GM19043 (cell line): ENCODE measurements at regions not wholly inside any gene's neighbourhood (a gene's known extent, or its start where the extent isn't known, plus 50 kb on each side); places are given as distances from the start of the nearest gene placed in this dataset.

Source experiments
- ATAC-seq: cut with Tn5 transposase; IDR thresholded peaks from one replicate; pipeline ENCODE4 v1.9.1; 2021; ENCODE audit warnings: low read depth; ENCODE audit not compliant: unreplicated experiment

DNA sequence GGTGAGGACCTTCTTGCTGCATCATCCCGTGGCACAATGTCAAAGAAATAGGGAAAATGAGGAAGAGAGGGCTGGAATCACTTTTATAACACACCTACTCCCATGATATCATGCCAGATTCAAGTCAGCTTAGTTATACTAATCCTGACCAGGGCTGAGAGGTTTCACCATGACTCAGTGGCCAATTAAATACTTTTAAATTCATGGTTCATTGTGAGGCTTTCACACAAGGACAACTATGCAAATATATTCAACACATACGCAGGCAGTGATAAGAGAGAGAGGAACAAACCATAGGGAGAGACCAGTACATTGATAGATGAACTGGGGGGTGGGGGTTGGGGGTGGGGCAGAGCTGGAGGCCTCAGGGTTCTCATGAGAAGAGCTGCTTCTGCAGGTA lies 313.1 kb downstream of the LRFN2 start:
- ATAC-seq: no peak

DNA sequence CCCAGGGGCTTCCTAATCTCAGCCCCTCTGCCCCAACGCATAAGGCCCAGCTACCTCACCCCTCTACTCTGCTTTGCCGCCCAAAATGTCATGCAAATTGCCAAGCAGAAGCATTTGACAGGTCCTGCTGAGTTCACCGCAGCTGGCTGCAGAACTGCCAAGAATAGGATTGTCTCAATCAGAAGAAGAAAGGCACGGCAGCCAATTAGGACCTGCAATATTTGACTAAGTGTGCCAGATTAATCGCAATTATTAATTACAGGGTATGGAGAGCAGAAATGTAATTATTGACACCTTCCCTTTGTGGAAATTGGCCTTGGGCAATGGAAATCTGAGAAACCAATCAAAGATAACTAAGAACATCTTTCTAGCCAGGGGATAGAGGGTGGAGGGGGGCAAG lies 318.6 kb downstream of the LRFN2 start:
- ATAC-seq: no peak

DNA sequence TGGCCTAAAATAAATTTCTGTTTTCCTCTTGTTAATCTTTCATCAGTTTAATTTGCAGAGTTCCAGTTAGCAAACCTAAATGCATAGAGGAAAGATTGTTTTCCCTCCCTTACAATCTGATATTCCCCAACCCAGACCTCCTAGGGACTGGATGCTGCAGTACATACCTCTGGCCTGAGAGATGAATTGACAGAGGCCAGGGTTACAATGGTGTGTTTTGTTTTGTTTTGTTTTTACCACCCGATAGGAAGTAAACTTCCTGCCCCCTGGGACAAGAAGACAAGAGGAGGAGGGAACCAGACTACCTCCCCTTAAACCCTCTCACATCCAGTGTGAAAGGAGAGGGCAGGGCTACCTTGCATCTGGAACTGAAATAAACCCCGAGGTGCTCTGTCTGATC lies 319.0 kb downstream of the LRFN2 start:
- ATAC-seq: no peak

DNA sequence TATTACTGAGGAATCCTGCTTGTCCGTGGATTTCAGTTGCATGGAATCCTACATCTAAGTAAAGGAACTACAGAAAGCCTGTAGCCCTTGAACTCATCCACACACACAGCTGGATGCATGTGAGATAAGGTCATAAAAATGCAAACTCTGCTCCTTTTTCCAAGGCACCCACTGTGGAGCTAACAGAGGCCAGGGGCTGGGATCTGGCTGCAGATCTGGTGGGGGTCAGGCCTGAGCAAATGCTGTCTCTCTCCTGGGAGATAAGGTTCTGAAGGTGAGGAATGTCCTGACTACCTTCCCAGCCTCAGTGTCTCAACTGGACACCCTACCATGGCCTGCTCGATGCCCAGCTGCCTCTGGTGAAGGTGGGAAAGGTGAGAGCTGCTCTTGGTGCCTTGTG lies 321.5 kb downstream of the LRFN2 start:
- no peak for ATAC-seq

DNA sequence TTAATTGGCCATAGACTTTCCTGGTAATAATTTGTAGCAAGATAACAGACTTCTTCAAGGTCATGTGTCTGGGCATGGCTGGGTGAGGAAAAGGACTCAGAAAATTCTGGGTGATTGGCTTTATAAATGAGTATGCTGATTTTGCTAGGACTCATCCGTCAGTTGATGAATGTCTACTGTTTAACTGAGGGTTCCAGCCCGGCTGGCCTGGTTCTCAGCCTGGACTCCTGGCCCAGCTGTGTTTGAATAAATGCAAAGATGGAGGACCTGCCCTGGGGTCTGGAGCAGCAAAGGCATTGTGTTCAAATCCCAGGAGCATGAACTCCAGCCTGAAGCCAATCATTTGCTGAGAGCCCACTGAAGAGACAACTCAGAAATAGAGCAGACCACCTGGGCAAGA lies 323.2 kb downstream of the LRFN2 start:
- ATAC-seq: no peak

DNA sequence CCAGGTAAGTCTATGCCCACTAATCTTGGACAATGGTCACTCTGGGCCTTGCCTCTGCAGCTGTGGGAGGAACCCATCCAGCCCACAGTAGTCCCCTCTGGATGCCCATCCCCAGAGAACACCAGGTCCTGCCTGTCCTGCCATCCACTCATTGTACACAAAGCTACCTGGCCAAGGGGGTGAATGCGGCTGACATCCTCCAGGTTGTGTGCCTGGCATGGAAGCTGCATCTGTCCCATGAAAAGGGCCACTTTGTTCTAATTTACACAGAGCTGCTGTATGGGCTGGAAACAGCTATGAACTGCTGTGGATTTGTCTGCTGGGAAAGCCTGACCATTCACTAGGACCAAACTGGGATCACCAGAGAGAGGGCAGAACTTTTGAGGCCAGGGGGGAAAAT lies 324.8 kb downstream of the LRFN2 start:
- no peak for ATAC-seq

DNA sequence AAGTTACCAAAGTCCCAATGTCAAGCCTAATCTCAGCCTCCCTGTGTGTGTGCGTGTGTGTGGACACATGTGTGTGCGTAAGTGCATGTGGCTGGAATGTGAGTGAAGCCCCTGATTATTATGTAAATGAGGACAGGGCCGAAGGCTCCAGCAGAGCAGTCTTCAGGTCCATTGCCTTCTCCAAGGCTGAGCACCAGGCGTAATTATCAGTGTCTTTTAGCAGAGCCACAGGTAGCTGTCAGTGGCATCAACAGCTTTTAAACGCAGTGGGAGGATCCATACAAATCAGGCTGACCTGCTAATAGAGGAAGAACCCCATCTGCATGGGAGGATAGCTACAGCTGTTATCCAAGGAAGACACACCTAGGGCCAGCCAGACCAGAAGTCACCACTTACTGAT lies 324.3 kb upstream of the MOCS1 start:
- no peak for ATAC-seq

DNA sequence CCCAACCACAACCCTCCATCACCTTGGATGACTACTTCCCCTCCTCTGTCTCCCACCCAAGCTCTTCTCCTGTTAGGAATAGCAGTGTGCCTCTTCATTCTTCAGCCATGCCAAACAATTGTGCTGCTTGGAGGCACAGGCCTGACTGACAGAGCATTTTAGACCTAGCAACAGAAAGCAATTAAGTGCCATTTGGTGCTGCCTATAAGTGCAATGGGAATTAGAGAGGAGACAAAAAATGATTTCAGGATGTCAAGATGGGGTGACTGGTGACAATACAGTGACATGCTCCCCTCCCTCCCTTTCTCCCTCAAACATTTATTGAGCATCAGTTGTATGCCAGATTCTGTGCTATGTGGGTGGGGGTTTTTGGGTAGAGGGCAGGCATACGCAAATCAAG lies 322.6 kb upstream of the MOCS1 start:
- no peak for ATAC-seq

DNA sequence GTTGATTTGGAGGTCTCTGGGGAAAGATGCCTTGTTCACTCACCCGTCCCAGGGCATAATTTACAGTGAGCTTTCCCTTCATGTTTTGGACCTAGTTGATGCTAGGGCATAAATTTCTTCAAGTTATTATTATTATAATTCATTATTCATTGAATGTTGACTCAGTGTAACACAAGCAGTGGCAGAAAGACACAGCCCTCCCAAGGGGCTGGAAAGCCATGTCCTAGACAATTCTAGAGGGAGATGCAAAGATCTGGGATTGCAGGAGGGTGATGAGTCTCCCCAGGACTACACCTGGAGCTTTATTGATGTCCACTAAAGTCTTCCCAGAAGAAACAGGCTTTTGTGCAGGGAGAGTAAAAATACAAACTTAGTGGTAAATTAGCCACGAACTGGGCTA lies 322.0 kb upstream of the MOCS1 start:
- no peak for ATAC-seq

DNA sequence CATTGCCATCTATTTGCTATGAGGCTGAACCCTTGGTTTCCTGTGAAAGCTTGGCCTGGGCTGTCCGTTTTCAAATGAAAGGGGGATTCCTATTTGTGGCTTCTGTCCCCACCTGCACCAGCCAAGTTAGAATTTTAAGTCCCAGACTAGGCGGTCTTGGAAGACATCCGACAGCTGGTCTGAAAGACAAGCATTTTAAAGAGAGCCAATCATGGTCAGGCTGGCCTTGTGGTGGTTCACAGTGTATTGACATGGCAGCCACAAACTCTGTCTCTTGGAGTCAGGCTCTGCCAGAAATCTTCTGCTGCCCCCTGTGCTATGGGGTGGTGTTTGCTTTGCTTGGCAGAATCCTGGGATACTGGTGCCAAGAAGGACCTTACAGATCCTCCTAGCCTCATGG lies 319.2 kb upstream of the MOCS1 start:
- ATAC-seq: no peak

DNA sequence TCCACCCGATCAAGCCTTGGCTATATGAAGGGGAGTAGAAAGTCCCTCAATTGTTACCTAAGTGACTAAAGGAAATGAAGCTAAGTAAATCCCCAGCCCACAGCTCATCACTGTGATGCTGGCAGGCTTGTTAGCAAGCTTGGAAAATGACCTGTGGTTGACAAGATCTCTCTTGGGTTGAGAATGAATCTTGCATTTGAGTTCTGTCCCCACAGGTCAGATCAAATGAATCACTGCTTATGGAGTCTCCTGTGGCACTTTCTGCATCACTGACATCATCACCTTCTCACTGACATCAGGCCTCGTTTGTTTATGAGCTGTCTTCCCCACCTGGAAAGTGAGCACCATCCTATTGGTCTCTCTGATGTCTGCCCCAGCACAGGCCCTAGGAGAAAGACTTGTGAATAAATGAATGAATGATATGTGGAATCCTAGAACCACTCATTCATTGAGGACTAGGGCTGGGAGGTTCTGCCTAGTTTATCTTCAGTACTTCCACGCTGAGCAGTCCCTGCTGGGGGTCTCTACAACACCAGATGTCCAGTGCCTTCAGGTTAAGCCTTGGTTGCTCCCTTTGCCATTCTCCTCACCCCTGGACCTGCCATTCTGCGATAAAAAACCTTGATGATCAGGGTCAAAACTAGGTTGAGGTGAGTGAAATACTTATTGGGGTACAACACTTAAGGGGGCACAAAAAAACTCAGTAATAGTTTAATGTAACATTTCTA lies 318.4 kb upstream of the MOCS1 start:
- ATAC-seq: no peak

DNA sequence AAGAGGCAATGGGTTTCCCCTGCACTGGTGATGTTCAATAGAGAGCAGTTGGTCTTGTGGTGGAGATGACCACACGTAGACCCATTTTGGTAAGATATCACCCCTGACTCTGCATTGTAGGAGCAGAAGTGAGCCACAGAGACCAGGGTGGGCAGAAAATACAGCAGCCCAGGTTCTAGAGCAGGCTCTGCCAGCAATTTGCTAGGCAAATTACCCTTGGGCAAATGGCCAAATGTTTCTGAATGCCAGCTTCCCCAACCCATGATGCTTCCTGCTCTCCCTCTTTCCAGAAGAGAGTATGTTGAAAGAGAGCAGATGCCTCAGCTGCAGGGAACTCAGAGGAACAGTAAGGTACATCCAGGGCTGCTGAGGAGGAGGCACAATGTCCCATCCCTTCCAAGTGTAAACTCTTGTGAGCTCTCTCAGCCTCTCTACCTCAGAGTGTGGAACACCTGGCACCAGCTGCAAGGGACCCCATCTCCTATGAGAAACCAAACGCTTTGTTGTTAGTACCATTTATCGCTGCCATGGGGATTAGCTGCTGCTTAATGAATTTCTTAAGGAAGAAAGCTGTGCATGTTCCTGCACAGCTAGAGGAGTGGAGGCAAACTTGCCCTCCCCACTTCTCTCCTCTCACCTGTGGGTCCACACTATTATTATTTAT lies 317.5 kb upstream of the MOCS1 start:
- no peak for ATAC-seq

DNA sequence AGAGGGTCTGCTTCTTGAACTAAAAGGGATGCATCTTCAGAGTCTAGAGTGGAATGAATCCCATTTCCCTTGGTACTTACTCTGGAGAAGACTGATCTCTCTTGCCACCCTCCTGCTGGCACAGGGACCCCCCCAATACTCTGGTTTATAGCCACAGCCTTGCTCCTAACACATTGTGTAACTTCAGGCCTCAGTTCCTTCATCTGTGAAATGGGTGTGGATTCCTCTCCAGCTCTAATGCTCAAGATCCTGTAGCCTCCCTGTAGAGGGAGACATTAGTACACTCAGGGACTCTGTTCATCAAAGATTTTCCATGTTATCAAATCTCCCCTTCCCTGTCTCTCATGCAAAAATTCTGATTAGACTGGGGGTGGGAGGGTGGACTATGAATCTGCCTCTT lies 315.7 kb upstream of the MOCS1 start:
- no peak for ATAC-seq

DNA sequence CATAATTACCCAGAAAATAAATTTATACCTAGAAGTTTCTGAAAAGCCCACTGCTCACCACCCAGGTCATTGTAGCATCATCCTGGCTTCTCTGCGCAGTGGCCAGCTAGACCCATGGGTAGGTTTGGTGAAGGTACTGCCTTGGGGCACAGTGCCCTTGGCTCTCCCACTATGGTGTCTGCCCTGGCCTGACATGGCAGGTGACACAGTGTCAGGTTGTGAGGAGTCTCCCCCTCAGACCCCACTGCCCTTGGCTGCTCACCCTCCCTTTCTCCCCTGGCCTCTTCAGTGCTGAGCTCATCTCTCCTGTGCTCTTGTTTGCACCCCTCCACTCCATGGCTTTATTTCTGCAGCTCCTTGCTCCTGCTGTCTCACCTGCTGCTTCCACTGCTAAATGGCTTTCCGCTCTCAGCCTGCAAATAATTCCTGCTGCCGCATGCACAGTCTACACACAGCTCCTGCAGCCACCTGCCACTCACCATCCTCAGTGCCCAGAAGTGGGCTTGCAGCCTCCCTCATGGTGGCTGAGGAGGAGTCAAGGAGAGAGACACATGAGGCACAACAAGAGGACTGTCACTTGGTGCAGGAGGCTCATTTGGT lies 313.4 kb upstream of the MOCS1 start:
- no peak for ATAC-seq

DNA sequence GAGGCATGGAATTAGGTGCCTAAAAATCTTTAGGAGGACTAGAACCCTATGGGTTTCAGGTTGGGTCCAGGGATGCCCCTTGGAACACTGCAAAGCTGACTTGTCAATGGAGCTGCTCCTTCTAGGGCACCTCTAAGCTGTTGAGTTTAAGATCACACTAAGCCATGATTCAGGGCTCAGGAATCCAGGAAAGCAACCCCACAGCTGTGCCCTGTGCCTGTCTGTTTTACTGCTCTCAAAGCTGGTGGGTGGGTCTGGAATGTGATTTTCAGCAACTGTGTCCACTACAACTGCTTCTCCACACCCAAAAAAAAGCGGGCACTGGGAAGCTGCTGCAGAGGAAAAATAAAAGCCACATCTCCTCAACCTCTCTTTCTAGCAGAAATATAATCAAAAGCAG lies 310.4 kb upstream of the MOCS1 start:
- no peak for ATAC-seq

DNA sequence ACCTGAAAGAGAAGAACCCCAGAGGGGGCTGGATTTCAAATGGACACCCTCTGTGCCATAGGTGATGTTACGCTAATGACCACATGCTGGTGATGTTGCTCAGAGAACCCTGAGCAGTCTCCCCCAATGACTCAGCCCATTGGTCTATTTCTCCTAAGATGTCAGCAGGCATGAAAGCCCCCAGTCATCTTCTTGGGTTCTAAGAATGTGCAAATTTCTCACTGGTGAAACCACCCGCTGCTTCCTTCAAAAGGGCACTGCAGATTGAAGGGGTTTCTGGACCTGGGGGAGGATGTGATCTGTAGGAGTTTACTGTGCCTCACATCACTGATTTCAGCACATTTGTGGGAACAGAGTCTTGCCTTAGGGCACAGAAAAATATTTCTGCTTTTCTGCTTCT lies 298.4 kb upstream of the MOCS1 start:
- no peak for ATAC-seq

DNA sequence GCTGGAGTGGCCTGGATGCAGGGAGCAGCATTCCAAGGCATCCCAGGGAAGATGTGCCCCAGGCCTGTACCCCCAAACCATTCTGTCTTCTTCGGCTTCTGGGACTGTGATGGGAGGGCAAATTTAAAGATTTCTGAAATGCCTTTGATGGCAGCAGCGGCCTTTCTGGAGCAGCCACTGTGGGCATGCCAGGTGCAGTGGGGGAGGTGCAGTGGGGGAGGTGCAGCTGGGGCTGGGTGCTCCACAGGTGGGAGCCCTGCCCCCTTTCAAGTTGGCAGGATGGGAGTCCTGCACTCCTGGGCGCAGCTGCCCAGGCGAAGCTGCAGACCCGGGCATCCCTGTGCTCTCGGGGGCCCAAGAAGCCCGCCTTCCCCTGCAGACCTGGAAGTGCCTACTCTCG lies 293.5 kb upstream of the MOCS1 start:
- no peak for ATAC-seq

DNA sequence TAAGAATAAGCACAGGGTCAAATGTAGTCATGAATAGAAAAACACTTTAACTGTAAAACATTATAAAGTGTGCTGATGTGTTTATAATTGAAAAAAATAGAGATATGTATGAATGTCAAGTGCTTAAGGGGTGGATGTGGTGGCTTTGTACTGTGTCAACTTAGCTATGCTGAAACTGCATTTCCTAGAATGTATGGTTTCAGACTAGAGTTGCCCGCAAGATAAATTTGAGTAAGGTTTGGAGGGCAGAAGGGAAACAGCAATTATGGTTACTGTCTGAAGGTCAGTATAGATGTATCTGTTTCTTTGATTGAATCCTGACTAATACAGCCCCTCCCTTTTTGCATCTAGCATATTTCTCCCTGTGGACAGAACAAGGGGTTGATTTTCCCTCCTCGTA lies 288.1 kb upstream of the MOCS1 start:
- no peak for ATAC-seq

DNA sequence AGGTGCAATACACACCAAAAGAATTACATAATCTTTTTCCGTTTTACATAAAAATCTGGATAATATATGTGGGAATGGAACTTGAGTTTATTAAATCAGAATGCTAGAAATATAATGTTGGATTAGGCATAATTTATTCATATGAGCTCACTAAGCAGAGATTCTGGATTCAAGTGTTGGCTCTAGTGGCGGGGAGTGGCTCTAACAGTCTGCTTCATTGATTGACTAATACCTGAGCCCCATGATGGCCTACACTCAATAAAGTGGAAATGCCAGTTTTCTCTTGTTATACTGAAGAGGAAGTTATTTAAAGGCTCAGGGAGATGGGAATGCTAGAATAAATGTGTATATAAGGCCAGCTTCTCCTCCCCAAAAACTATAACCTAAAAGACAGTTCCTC lies 285.5 kb upstream of the MOCS1 start:
- ATAC-seq: no peak

DNA sequence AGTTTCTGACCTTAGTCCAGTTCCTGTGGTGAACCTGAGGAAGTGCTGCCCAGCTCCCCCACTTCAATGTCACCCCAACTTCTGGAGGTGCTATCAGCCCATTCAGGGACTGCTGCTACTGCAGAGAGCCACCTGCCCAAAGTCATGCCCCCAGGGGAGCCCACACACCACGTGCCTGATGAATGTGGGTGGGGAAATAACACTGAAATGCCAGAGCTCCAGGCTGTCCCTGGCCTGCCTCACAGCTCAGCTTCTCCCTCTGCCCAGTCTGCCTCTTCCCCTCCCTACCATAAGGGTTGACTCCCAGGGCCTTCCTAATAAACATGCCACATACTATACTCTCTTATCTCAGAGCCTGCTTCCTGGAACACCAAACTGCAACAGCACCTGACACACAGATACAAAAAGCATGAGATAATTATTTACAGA lies 276.4 kb upstream of the MOCS1 start:
- ATAC-seq: no peak

DNA sequence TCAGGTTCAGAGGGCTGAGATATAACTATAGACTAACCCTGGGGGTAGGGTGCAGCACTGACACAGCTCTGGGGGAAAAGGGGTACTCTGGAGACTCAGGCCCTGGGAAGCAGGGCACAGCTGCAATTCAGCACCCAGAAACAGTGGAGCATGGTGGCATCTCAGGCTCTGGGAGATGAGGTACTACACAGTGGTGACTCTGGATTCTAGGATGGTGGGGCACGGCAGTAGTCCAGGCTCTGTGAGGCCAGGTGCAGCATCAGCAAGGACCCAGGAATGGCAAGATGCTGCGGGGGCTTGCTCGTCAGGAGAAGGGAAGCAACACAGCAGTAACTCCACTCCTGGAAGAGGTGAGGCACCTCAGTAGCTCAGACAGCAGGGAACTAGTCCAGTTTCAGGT lies 271.5 kb upstream of the MOCS1 start:
- no peak for ATAC-seq

DNA sequence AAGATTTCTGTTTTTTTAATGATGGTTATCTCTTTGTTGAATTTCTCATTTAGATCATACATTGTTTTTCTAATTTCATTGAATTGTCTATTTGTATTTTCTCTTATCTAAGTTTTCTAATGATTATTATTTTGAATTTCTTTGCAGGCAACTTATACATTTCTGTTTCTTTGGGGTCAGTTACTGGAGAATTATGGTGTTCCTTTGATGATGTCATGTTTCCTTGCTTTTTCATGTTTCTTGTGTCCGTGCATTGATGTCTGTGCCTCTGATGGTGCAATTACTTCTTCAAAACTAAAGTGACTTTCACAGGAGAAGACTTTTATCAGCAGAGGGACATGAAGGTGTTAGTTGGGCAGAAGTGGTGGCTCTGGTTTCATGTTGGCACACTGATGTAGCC lies 270.7 kb upstream of the MOCS1 start:
- no peak for ATAC-seq
